ENCODE measurements at regions not wholly inside any gene's neighbourhood (a gene's known extent, or its start where the extent isn't known, plus 50 kb on each side); places are given as distances from the start of the nearest gene placed in this dataset.

DNA sequence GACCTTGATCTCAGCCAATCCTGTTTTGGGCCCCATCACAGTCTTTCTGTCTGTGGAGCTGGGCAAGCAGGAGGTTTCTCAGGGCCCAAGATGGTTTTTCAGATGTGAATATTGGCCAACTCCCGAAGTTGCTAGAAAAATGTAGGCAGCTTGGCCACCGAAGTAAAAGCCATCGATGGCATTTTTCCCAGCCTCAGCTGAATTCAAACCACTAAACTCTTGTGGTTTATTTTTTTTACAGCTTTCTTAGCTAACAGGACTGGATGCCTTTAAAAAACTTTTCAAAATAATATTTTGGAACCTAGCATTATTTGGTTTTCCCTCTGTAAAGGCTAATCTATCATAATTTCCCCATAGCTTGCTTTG lies 102.5 kb upstream of the ERCC6L2 start:
- CTCF ChIA-PET, result no interaction called here
- WGBS (ENCODE audit: insufficient coverage), result 80% methylated on average over 3 of the region's 3 CpGs
- no peak overlapping the region for H3K9ac ChIP-seq (ENCODE audit: low read length)
- no peaks in the 10 kb centered on the region for H4K20me1 ChIP-seq (ENCODE audit: control insufficient read depth, insufficient read depth, low read length, poor library complexity, severe bottlenecking)
- DNase-seq (no peak), ATAC-seq (ENCODE audit: low read depth) (no peak)
- no peaks in the 10 kb centered on the region for H3K9me3 Mint-ChIP-seq (ENCODE audit: insufficient read depth)
- H3K79me2 ChIP-seq (ENCODE audit: control insufficient read depth, insufficient read depth, low read length), result no peaks in the 10 kb centered on the region
- H3K4me2 ChIP-seq (replicated peaks; ENCODE audit: low read depth, low read length, poor library complexity, severe bottlenecking), result no peak overlapping the region
- H3K27ac Mint-ChIP-seq, result no peak overlapping the region
- peaks cover 0 to 15% (median 5%) of the 10 kb centered on the region in 4 experiments for H3K27me3 ChIP-seq (replicated peaks in 1 of 4; ENCODE audit: control extremely low read depth in 1 of 4, control insufficient read depth in 3 of 4, insufficient read depth in 4 of 4, low read length in 3 of 4)
- H3K27ac ChIP-seq (ENCODE audit: low read length in 2 of 2), result no peak overlapping the region
- POLR2A ChIA-PET, result no interaction called here
- no peak overlapping the region for H3K4me3 ChIP-seq (ENCODE audit: control extremely low read depth in 1 of 5, extremely low read depth in 1 of 5, insufficient read depth in 1 of 5, low read depth in 2 of 5, low read length in 4 of 5)
- peaks cover 24% of the 10 kb centered on the region for H3K27me3 Mint-ChIP-seq
- no peaks in the 10 kb centered on the region for H3K4me1 ChIP-seq (ENCODE audit: control insufficient read depth in 2 of 2, insufficient read depth in 2 of 2, low read length in 2 of 2)
- no peak overlapping the region for H3K4me3 Mint-ChIP-seq
- H2AFZ ChIP-seq (ENCODE audit: insufficient read depth, low read depth, low read length, poor library complexity, severe bottlenecking), result no peak overlapping the region
- H3K9me3 ChIP-seq (ENCODE audit: control extremely low read depth in 1 of 3, control insufficient read depth in 2 of 3, insufficient read depth in 1 of 3, low read length in 2 of 3), result no peaks in the 10 kb centered on the region
- no peaks in the 10 kb centered on the region for H3K4me1 Mint-ChIP-seq
- intact Hi-C loops (cut with micrococcal nuclease), result no loop called here
- TF ChIP-seq, protein P1, sequence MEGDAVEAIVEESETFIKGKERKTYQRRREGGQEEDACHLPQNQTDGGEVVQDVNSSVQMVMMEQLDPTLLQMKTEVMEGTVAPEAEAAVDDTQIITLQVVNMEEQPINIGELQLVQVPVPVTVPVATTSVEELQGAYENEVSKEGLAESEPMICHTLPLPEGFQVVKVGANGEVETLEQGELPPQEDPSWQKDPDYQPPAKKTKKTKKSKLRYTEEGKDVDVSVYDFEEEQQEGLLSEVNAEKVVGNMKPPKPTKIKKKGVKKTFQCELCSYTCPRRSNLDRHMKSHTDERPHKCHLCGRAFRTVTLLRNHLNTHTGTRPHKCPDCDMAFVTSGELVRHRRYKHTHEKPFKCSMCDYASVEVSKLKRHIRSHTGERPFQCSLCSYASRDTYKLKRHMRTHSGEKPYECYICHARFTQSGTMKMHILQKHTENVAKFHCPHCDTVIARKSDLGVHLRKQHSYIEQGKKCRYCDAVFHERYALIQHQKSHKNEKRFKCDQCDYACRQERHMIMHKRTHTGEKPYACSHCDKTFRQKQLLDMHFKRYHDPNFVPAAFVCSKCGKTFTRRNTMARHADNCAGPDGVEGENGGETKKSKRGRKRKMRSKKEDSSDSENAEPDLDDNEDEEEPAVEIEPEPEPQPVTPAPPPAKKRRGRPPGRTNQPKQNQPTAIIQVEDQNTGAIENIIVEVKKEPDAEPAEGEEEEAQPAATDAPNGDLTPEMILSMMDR (IDR thresholded peaks at IDR 0.05), result no peak
- TF ChIP-seq EZH2 (IDR thresholded peaks at IDR 0.05; ENCODE audit: borderline replicate concordance, insufficient read depth, low read depth, low read length, poor library complexity, severe bottlenecking), result no peak
- no peaks in the 10 kb centered on the region for H3K36me3 ChIP-seq (replicated peaks in 1 of 2; ENCODE audit: control extremely low read depth in 1 of 2, control insufficient read depth in 1 of 2, extremely low read depth in 1 of 2, insufficient read depth in 2 of 2, low read length in 1 of 2)

DNA sequence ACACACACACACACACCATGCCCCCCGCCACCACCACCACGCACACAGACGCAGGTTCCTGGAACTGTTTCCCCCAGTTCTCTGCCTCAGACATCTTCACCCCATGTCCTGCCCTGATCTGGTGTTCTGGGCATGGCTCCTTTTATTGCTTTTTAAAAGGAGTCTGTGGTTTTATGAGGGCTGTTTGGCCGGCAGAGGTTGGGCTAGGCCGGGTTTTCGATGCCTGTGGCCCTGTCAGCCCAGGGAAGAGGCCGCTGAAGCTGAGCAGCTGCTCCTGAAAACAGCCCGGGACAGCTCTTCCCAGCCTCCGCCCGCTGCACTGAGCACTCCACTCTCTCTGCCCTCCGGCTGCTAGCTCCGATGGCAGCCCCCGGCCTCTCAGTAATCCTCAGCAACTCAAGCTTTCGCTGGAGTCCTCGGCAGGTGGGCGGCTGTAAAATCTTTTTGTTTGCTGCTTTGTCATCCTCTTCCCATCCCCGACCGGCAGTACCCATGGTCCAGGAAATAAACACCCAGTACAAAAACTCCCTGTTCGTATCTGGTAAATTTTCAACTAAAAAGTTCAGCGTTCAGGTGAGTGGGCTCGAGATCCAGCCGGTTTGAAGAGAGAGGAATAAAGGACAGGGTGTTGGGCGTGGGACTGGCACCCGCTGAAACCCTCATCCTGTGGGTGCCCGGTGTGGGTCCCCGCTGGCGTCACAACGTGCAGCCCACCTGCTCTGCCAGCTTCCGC lies 103.0 kb upstream of the ERCC6L2 start:
- peaks cover 24% of the 10 kb centered on the region for H3K27me3 Mint-ChIP-seq
- Histone ChIP-seq H3K36me3 (replicated peaks in 1 of 2; ENCODE audit: control extremely low read depth in 1 of 2, control insufficient read depth in 1 of 2, extremely low read depth in 1 of 2, insufficient read depth in 2 of 2, low read length in 1 of 2) (no peaks in the 10 kb centered on the region), H3K79me2 (ENCODE audit: control insufficient read depth, insufficient read depth, low read length) (no peaks in the 10 kb centered on the region), H3K4me2 (replicated peaks; ENCODE audit: low read depth, low read length, poor library complexity, severe bottlenecking) (no peak overlapping the region), H3K4me3 (ENCODE audit: control extremely low read depth in 1 of 5, extremely low read depth in 1 of 5, insufficient read depth in 1 of 5, low read depth in 2 of 5, low read length in 4 of 5) (no peak overlapping the region), H3K27me3 (replicated peaks in 1 of 4; ENCODE audit: control extremely low read depth in 1 of 4, control insufficient read depth in 3 of 4, insufficient read depth in 4 of 4, low read length in 3 of 4) (peaks cover 0 to 15% (median 5%) of the 10 kb centered on the region in 4 experiments), H3K9ac (ENCODE audit: low read length) (no peak overlapping the region), H4K20me1 (ENCODE audit: control insufficient read depth, insufficient read depth, low read length, poor library complexity, severe bottlenecking) (no peaks in the 10 kb centered on the region), H3K9me3 (ENCODE audit: control extremely low read depth in 1 of 3, control insufficient read depth in 2 of 3, insufficient read depth in 1 of 3, low read length in 2 of 3) (no peaks in the 10 kb centered on the region), H3K27ac (ENCODE audit: low read length in 2 of 2) (no peak overlapping the region), H2AFZ (ENCODE audit: insufficient read depth, low read depth, low read length, poor library complexity, severe bottlenecking) (no peak overlapping the region), H3K4me1 (ENCODE audit: control insufficient read depth in 2 of 2, insufficient read depth in 2 of 2, low read length in 2 of 2) (no peaks in the 10 kb centered on the region)
- TF ChIP-seq, protein P1 (IDR thresholded peaks at IDR 0.05), result no peak
- TF ChIP-seq EZH2 (IDR thresholded peaks at IDR 0.05; ENCODE audit: borderline replicate concordance, insufficient read depth, low read depth, low read length, poor library complexity, severe bottlenecking), result no peak
- no peak overlapping the region for H3K27ac Mint-ChIP-seq
- H3K4me1 Mint-ChIP-seq, result no peaks in the 10 kb centered on the region
- H3K4me3 Mint-ChIP-seq, result no peak overlapping the region
- POLR2A ChIA-PET, result no interaction called here
- intact Hi-C loops (cut with micrococcal nuclease), result no loop called here
- no peak for ATAC-seq (ENCODE audit: low read depth)
- H3K9me3 Mint-ChIP-seq (ENCODE audit: insufficient read depth), result no peaks in the 10 kb centered on the region
- CTCF ChIA-PET, result no interaction called here
- DNase-seq, result no peak
- WGBS (ENCODE audit: insufficient coverage), result 68% methylated on average over 19 of the region's 29 CpGs
